Endothelial cell of umbilical vein (primary cell): ENCODE measurements at regions not wholly inside any gene's neighbourhood (a gene's known extent, or its start where the extent isn't known, plus 50 kb on each side); places are given as distances from the start of the nearest gene placed in this dataset.

Source experiments
- BruUV-seq: library from RNA; stranded (reverse); fragments of 400-500 nt; replicated peaks from 2 replicates; lab custom pipeline; 2021; lab: Mats Ljungman, UMichigan
- CTCF ChIA-PET: fragments of 300-600, 350-600 bp; sonication (Branson Sonifier 250); formaldehyde crosslinking; loops from one replicate; lab custom pipeline; 2021; ENCODE audit warnings: antibody characterized with exemption, inconsistent platforms; lab: Charles Lee
- POLR2A ChIA-PET: fragments of 300-600, 350-600 bp; sonication (Branson Sonifier 250); formaldehyde crosslinking; loops from one replicate; lab custom pipeline; 2021; ENCODE audit warnings: antibody characterized with exemption, inconsistent platforms; lab: Charles Lee
- DNase-seq: peaks from one replicate; pipeline ENCODE4 v3.0.0-alpha.2; 2011; ENCODE audit warnings: low read depth, low spot score
- FAIRE-seq: peaks from 2 replicates; lab custom pipeline; 2011; peaks lifted over from hg19 to GRCh38; lab: Jason Lieb, UNC
- H2AFZ ChIP-seq: 2 replicates; pipeline ENCODE4 v1.6.0; 2012; ENCODE audit warnings: low read depth, low read length, control low read depth, inconsistent platforms
- H3K27ac ChIP-seq: 2 replicates; pipeline ENCODE4 v1.5.1; 2011; ENCODE audit warnings: low read depth, mild to moderate bottlenecking, control low read depth, low read length, moderate library complexity; ENCODE audit not compliant: insufficient read depth
- H3K27me3 ChIP-seq, 2 experiments: 2 replicates each; pipeline versions ENCODE4 v1.6.0 to v1.6.1; 2011; ENCODE audit warnings: low read length in 2 of 2, mixed read lengths in 1 of 2; ENCODE audit not compliant: control insufficient read depth in 2 of 2, insufficient read depth in 2 of 2
- H3K36me3 ChIP-seq, 2 experiments: 2 replicates in 1 of 2; 3 replicates in 1 of 2; pipeline ENCODE4 v1.5.1; 2011; ENCODE audit warnings: low read length in 2 of 2, mild to moderate bottlenecking in 1 of 2, moderate library complexity in 1 of 2; ENCODE audit not compliant: control insufficient read depth in 2 of 2, insufficient read depth in 2 of 2; ENCODE audit errors: extremely low read depth in 1 of 2
- H3K4me1 ChIP-seq: 3 replicates; pipeline ENCODE4 v1.5.1; 2011; ENCODE audit warnings: mild to moderate bottlenecking, low read length; ENCODE audit not compliant: control insufficient read depth, insufficient read depth; ENCODE audit errors: extremely low read depth
- H3K4me2 ChIP-seq: 2 replicates; pipeline ENCODE4 v1.6.1; 2011; ENCODE audit warnings: low read length, control low read depth, mixed read lengths; ENCODE audit not compliant: insufficient read depth
- H3K4me3 ChIP-seq, 3 experiments: fragments of 200-600 bp in 1 of 3; sonication (generic), shearing (Covaris generic) in 1 of 3; replicated peaks in 1 of 3; 2 replicates each; pipeline ENCODE4 v1.5.1; 2011 to 2016; ENCODE audit warnings: control low read depth in 3 of 3, low read length in 3 of 3, mild to moderate bottlenecking in 2 of 3, inconsistent platforms in 1 of 3, low read depth in 1 of 3, moderate library complexity in 1 of 3; ENCODE audit not compliant: insufficient read depth in 1 of 3
- H3K79me2 ChIP-seq: 2 replicates; pipeline ENCODE4 v1.6.0; 2012; ENCODE audit warnings: low read length, inconsistent platforms; ENCODE audit not compliant: control insufficient read depth, insufficient read depth
- H3K9ac ChIP-seq: replicated peaks from 2 replicates; pipeline ENCODE3; 2011; ENCODE audit warnings: low read length, control low read depth; ENCODE audit not compliant: insufficient read depth; ENCODE audit errors: extremely low read depth
- H3K9me1 ChIP-seq: replicated peaks from 3 replicates; pipeline ENCODE4 v1.6.0; 2011; ENCODE audit warnings: mild to moderate bottlenecking, low read length; ENCODE audit not compliant: control insufficient read depth, insufficient read depth; ENCODE audit errors: extremely low read depth
- H3K9me3 ChIP-seq: replicated peaks from 2 replicates; pipeline ENCODE4 v1.5.1; 2012; ENCODE audit warnings: low read length, inconsistent platforms; ENCODE audit not compliant: control insufficient read depth, insufficient read depth
- H4K20me1 ChIP-seq: replicated peaks from 2 replicates; pipeline ENCODE3; 2011; ENCODE audit warnings: mild to moderate bottlenecking, low read length; ENCODE audit not compliant: control insufficient read depth, insufficient read depth; ENCODE audit errors: extremely low read depth
- EZH2 ChIP-seq: IDR thresholded peaks from 2 replicates; pipeline ENCODE4 v1.6.1; 2012; ENCODE audit warnings: borderline replicate concordance, low read depth, mild to moderate bottlenecking, moderate library complexity, low read length, inconsistent platforms; ENCODE audit not compliant: severe bottlenecking
- FOS ChIP-seq: IDR thresholded peaks from 2 replicates; pipeline ENCODE4 v1.6.1; 2011; ENCODE audit warnings: mild to moderate bottlenecking, low read length, moderate library complexity, borderline replicate concordance; ENCODE audit not compliant: insufficient read depth
- GATA2 ChIP-seq: IDR thresholded peaks from 2 replicates; pipeline ENCODE4 v1.7.0; 2011; ENCODE audit warnings: low read depth, mild to moderate bottlenecking, moderate library complexity, mixed read lengths, low read length; ENCODE audit not compliant: insufficient read length, insufficient read depth
- JUN ChIP-seq: IDR thresholded peaks from 2 replicates; pipeline ENCODE4 v1.6.1; 2011; ENCODE audit warnings: borderline replicate concordance, low read depth; ENCODE audit not compliant: insufficient read length, insufficient read depth
- MYC ChIP-seq: IDR thresholded peaks from one replicate; pipeline ENCODE4 v1.6.1; 2011; ENCODE audit warnings: mild to moderate bottlenecking, low read depth, low read length
- POLR2A ChIP-seq: IDR thresholded peaks from 2 replicates; pipeline ENCODE4 v1.6.1; 2012; ENCODE audit warnings: low read depth, mild to moderate bottlenecking, control low read depth, low read length
- POLR2AphosphoS5 ChIP-seq: IDR thresholded peaks from 2 replicates; pipeline ENCODE4 v1.6.1; 2012; ENCODE audit warnings: low read depth, mild to moderate bottlenecking, control low read depth, low read length, moderate library complexity; ENCODE audit not compliant: insufficient read depth
- dilution Hi-C: fragments of 300-500 bp; cut with MboI; formaldehyde crosslinking; loops from one replicate; pipeline ENCODE4 v1.15.0; 2019; ENCODE audit warnings: low sequenced_read_pairs; ENCODE audit not compliant: extremely low pct_ligation_motif_present
- intact Hi-C: fragments of 100-400 bp; cut with micrococcal nuclease; formaldehyde crosslinking; loops from one replicate; pipeline ENCODE4 v1.10.0; 2022
- TF ChIP-seq, protein P1 (sequence below), 2 donors: IDR thresholded peaks; 1 replicate in 1 of 2; 2 replicates in 1 of 2; pipeline ENCODE4 v1.5.1; 2011; ENCODE audit warnings: low read length in 2 of 2, mild to moderate bottlenecking in 2 of 2, moderate library complexity in 2 of 2, control low read depth in 1 of 2, inconsistent platforms in 1 of 2, low read depth in 1 of 2; ENCODE audit not compliant: insufficient read depth in 1 of 2; ENCODE audit errors: extremely low read depth in 1 of 2
- TF ChIP-seq, protein P2 (sequence below): IDR thresholded peaks from 2 replicates; pipeline ENCODE4 v1.6.1; 2011; ENCODE audit not compliant: insufficient read depth, insufficient read length

DNA sequence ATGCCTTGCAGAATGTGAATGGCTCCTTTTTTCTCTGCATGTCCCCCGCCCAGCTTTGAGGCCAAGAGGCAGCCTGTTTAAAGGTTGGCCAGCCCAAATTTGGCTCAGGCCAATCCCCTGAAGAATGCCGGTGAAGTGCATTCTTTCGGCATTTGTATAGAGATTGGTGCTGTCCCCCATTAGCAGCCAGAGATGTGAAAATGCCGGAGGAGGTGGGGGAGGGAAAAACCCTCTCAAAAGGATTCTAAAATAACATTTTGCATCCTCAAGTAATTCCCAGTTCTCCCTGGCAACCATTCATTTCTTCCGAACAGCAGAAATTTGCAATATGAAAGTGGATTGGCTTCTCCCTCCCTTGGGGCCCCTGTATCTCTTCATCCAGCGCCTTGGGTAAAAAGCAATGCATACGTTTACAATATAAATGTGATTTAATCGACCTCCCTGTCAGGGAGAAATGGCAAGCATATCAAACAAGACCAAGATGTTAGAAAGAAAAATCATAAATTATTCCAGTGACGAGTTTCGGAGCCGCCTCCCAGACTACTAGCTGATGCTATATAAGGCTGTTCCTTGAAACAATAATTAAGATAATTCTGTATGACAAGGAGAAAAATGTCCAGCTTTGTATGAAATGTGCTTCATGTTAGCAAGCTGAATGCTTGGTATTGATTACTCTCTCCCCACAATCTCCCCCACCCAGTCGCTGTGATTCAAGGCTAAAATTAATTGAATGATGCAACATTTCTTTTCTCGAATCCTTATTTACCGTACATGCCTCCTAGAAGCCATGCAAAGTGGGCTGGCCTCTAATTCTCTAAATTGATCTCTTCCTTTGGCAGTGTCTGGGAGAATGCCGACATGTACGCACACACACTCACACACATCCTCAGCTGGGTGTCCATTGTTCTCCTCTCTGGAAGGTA, 323.7 kb downstream of the RPS24 start:
- H3K79me2 ChIP-seq, result no peaks in the 10 kb centered on the region
- no peak overlapping the region for H3K27ac ChIP-seq
- no peaks in the 10 kb centered on the region for H3K36me3 ChIP-seq
- ChIA-PET POLR2A (no interaction called here), CTCF (no interaction called here)
- intact Hi-C loops (no loop called here), dilution Hi-C loops (no loop called here)
- no TSS peak for BruUV-seq
- no peak overlapping the region for H3K9ac ChIP-seq
- no peaks in the 10 kb centered on the region for H4K20me1 ChIP-seq
- H3K27me3 ChIP-seq, result peaks cover 0 to 3% of the 10 kb centered on the region in 2 experiments
- DNase-seq (no peak), FAIRE-seq (no peak)
- no peak for TF ChIP-seq GATA2
- no peak for TF ChIP-seq JUN
- TF ChIP-seq MYC, result no peak
- no peak for TF ChIP-seq POLR2AphosphoS5
- TF ChIP-seq, protein P1, sequence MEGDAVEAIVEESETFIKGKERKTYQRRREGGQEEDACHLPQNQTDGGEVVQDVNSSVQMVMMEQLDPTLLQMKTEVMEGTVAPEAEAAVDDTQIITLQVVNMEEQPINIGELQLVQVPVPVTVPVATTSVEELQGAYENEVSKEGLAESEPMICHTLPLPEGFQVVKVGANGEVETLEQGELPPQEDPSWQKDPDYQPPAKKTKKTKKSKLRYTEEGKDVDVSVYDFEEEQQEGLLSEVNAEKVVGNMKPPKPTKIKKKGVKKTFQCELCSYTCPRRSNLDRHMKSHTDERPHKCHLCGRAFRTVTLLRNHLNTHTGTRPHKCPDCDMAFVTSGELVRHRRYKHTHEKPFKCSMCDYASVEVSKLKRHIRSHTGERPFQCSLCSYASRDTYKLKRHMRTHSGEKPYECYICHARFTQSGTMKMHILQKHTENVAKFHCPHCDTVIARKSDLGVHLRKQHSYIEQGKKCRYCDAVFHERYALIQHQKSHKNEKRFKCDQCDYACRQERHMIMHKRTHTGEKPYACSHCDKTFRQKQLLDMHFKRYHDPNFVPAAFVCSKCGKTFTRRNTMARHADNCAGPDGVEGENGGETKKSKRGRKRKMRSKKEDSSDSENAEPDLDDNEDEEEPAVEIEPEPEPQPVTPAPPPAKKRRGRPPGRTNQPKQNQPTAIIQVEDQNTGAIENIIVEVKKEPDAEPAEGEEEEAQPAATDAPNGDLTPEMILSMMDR (IDR thresholded peaks at IDR 0.05; ENCODE audit: extremely low read depth in 1 of 2, insufficient read depth in 1 of 2, low read depth in 1 of 2, low read length in 2 of 2), result no peak
- TF ChIP-seq, protein P2, sequence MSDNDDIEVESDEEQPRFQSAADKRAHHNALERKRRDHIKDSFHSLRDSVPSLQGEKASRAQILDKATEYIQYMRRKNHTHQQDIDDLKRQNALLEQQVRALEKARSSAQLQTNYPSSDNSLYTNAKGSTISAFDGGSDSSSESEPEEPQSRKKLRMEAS, result no peak
- no peak for TF ChIP-seq FOS
- TF ChIP-seq POLR2A, result no peak
- TF ChIP-seq EZH2, result no peak
- peaks cover 7% of the 10 kb centered on the region for H3K4me1 ChIP-seq
- no peak overlapping the region for H2AFZ ChIP-seq
- H3K9me3 ChIP-seq, result no peaks in the 10 kb centered on the region
- no peak overlapping the region for H3K4me3 ChIP-seq
- no peak overlapping the region for H3K4me2 ChIP-seq
- no peaks in the 10 kb centered on the region for H3K9me1 ChIP-seq
